ENCODE measurements at regions not wholly inside any gene's neighbourhood (a gene's known extent, or its start where the extent isn't known, plus 50 kb on each side); places are given as distances from the start of the nearest gene placed in this dataset.
"Not testable (repeated sequence)": the region's sequence is repeated elsewhere in the genome, so short reads cannot be mapped to it uniquely, and the experiment has no call there.

DNA sequence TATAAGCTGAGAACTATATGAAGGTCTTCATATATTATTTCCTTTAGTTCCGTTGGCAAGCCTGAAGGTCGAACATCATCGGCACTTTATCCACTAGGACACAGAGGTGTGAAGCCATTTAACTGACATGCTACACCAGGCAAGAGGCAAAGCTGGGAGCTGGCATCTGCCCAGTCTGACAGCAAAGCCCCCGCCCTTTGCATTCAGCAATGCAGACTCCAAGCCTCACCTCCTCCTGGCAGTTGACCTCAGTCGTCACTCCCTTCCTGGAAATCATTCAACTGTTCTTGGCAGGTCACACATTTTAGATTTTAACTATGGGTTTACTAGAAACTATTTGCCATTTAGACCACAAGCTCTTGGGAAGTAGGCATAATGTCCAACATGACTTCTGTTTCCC, 135.8 kb upstream of the FRG1 start:
- H3K4me3 ChIP-seq (ENCODE audit: low read depth, low read length) = no peak overlapping the region
- TF ChIP-seq, protein P1, sequence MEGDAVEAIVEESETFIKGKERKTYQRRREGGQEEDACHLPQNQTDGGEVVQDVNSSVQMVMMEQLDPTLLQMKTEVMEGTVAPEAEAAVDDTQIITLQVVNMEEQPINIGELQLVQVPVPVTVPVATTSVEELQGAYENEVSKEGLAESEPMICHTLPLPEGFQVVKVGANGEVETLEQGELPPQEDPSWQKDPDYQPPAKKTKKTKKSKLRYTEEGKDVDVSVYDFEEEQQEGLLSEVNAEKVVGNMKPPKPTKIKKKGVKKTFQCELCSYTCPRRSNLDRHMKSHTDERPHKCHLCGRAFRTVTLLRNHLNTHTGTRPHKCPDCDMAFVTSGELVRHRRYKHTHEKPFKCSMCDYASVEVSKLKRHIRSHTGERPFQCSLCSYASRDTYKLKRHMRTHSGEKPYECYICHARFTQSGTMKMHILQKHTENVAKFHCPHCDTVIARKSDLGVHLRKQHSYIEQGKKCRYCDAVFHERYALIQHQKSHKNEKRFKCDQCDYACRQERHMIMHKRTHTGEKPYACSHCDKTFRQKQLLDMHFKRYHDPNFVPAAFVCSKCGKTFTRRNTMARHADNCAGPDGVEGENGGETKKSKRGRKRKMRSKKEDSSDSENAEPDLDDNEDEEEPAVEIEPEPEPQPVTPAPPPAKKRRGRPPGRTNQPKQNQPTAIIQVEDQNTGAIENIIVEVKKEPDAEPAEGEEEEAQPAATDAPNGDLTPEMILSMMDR (IDR thresholded peaks at IDR 0.05; ENCODE audit: insufficient read depth, low read length) = no peak
- no peak for DNase-seq (ENCODE audit: low read depth)

DNA sequence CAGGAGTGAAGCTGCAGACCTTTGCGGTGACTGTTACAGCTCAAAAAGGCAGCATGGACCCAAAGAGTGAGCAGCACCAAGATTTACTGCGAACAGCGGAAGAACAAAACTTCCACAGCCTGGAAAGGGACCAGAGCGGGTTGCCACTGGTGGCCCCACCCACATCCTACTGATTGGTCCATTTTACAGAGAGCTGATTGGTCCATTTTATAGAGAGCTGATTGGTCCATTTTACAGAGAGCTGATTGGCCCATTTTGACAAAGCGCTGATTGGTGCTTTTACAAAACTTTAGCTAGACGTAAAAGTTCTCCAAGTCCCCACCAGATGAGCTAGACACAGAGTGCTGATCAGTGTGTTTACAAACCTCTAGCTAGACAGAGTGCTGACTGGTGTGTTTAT, 134.2 kb upstream of the FRG1 start:
- no peak for DNase-seq (ENCODE audit: low read depth)
- TF ChIP-seq, protein P1 (IDR thresholded peaks at IDR 0.05; ENCODE audit: insufficient read depth, low read length) = no peak
- H3K4me3 ChIP-seq (ENCODE audit: low read depth, low read length) = no peak overlapping the region

- TF ChIP-seq, protein P1 (IDR thresholded peaks at IDR 0.05; ENCODE audit: insufficient read depth, low read length) = no peak
Measured at GRCh38 chr4:189807031-189807430, 133.6 kb upstream of the FRG1 start.

DNA sequence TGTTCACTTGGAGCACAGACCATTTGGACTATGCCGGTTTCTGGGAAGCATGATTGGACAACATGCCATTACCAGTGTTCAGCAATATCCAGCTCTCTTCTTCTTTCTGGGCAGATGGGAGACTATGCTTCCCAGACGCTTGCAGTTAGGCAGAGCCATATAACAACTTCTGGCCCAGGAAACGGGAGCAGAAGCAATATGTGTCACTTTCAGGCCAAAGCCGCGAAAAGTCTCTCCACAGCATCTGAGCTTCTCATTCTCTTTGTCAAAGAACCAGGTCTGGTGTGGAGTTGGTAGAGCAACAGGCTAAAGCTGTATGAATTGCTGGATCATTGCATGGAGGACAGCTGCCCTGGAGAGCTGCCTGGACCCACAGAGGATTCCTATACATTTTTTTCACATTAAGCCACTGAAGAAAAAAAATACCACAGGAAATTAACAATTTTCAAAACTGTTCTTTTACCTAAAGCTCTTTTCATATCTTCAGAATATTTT, 131.4 kb upstream of the FRG1 start:
- TF ChIP-seq, protein P1 (IDR thresholded peaks at IDR 0.05; ENCODE audit: insufficient read depth, low read length) = no peak
- H3K4me3 ChIP-seq (ENCODE audit: low read depth, low read length) = no peak overlapping the region
- DNase-seq (ENCODE audit: low read depth) = no peak

More at GRCh38 chr4:189807031-189807430, 133.6 kb upstream of the FRG1 start:
- no peak for DNase-seq (ENCODE audit: low read depth)
- no peak overlapping the region for H3K4me3 ChIP-seq (ENCODE audit: low read depth, low read length)

DNA sequence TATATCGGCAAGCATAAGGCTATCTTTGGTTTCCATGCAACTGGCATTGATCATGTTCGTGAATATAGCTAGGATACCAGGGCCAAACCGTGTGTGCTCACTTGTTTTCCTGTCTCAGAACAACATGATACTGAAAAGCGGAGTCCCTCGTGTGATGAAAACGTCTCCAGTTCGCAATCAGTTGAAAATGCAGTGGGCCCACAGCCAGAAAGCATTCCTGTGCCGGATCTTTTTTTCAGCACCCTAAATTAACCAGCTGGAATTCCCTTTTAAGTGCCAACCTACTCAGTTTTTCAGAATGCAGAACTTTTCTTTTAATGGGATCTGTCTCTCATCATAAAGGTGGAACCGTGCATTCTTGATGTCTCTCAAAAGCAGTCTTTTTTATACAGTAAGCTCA, 130.8 kb upstream of the FRG1 start:
- no peak for DNase-seq (ENCODE audit: low read depth)
- TF ChIP-seq, protein P1 (IDR thresholded peaks at IDR 0.05; ENCODE audit: insufficient read depth, low read length) = no peak
- H3K4me3 ChIP-seq (ENCODE audit: low read depth, low read length) = no peak overlapping the region

- not testable (repeated sequence) for H3K4me3 ChIP-seq (ENCODE audit: low read depth, low read length); DNase-seq (ENCODE audit: low read depth)
Measured at GRCh38 chr4:189810318-189811181, 130.1 kb upstream of the FRG1 start.

DNA sequence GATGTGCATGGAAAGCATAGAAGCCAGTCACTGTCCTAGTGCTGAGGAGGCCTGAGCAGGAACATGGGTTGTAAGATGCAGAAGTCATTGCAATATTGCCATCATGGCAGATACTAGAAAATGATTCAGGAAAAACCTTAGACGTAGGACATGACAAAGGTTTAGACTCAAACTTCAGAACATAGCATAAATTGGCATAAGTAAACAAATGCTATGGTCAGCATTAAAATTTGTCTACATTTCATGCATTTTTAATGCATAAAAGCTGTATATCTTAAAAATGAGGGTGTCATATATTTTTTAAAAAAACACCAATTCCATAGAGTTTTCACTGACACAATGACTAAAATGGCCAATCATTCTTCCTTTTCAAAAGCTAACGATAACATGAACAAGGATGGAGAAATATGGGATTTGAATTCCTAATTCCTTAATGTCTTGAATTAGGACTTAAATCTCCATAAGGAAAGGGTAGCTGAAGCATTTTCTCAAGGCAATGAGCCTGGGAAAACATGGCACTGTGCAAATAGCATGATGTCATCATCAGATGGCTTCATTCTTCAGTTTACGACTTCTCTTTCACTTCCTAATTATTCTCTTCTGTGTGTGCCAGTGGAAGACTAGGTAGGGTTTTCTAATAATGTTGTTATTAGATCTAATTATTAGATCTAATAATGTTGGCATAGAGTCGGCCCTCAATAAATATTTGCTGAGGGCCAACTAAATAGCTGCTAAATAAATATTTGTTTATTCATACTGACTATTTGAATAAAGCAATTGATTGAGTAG, 125.1 kb upstream of the FRG1 start:
- TF ChIP-seq, protein P1 (IDR thresholded peaks at IDR 0.05; ENCODE audit: insufficient read depth, low read length) = no peak
- DNase-seq (ENCODE audit: low read depth) = no peak
- no peak overlapping the region for H3K4me3 ChIP-seq (ENCODE audit: low read depth, low read length)
